ENCODE measurements at regions not wholly inside any gene's neighbourhood (a gene's known extent, or its start where the extent isn't known, plus 50 kb on each side); places are given as distances from the start of the nearest gene placed in this dataset.

GRCh38 chr2:188869550-188869949 is 104.6 kb upstream of the COL3A1 start:
- Mint-ChIP-seq H3K4me3 (ENCODE audit: low read depth) (no peak overlapping the region), H3K9me3 (ENCODE audit: low read depth) (peaks cover 8% of the 10 kb centered on the region)
- DNase-seq (ENCODE audit: low spot score, unreplicated experiment), result no peak

DNA sequence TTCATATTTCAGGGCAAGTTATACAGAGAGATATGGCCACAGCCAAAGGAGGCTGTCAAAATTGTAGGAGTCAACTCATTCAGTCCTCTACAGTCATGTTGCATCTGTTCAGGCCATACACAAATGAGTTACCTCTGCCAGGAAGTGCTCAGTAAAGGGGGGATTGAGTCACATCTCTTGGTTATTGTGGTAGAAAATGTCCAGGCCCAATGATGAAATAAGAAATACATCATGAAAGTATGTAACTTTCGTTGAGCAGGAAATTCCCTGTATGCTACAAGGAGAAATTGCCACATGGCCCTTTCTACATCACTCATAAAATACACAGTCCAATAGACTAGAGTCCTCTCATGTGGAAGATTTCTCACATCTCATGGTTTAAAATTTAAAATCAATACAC is 103.9 kb upstream of the COL3A1 start:
- no peak for DNase-seq (ENCODE audit: low spot score, unreplicated experiment)
- Mint-ChIP-seq H3K9me3 (ENCODE audit: low read depth) (peaks cover 8% of the 10 kb centered on the region), H3K36me3 (ENCODE audit: insufficient read depth) (no peaks in the 10 kb centered on the region), H3K4me3 (ENCODE audit: low read depth) (no peak overlapping the region), H3K4me1 (ENCODE audit: low read depth) (no peaks in the 10 kb centered on the region), H3K27me3 (no peaks in the 10 kb centered on the region), H3K27ac (no peak overlapping the region)
- TF ChIP-seq, protein P1, sequence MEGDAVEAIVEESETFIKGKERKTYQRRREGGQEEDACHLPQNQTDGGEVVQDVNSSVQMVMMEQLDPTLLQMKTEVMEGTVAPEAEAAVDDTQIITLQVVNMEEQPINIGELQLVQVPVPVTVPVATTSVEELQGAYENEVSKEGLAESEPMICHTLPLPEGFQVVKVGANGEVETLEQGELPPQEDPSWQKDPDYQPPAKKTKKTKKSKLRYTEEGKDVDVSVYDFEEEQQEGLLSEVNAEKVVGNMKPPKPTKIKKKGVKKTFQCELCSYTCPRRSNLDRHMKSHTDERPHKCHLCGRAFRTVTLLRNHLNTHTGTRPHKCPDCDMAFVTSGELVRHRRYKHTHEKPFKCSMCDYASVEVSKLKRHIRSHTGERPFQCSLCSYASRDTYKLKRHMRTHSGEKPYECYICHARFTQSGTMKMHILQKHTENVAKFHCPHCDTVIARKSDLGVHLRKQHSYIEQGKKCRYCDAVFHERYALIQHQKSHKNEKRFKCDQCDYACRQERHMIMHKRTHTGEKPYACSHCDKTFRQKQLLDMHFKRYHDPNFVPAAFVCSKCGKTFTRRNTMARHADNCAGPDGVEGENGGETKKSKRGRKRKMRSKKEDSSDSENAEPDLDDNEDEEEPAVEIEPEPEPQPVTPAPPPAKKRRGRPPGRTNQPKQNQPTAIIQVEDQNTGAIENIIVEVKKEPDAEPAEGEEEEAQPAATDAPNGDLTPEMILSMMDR (IDR thresholded peaks at IDR 0.05; ENCODE audit: unreplicated experiment), result no peak

More at GRCh38 chr2:188869550-188869949, 104.6 kb upstream of the COL3A1 start:
- Mint-ChIP-seq H3K27me3 (no peaks in the 10 kb centered on the region), H3K36me3 (ENCODE audit: insufficient read depth) (no peaks in the 10 kb centered on the region), H3K4me1 (ENCODE audit: low read depth) (no peaks in the 10 kb centered on the region), H3K27ac (no peak overlapping the region)
- TF ChIP-seq, protein P1 (IDR thresholded peaks at IDR 0.05; ENCODE audit: unreplicated experiment), result no peak

DNA sequence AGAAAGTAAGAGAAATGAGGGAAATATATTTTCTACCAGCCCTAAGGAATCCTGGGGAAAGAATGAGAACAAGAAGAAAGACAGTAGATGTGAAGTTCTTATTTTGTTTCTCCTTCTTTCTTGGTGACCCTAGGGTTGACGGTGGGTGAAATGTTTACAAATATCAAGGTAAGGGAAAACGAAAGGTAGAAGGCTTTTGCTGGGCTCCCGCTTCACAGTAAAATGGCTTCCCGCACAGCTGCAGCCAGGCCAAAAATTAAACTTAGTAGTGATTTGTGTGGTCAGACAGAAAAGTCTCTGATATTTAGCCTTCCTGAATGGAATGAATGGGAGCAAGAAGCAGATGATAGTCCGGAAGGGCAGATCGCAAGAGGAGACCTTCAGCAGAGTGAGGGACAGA is 99.1 kb upstream of the COL3A1 start:
- no peak for DNase-seq (ENCODE audit: low spot score, unreplicated experiment)
- H3K27me3 Mint-ChIP-seq, result no peaks in the 10 kb centered on the region
- H3K9me3 Mint-ChIP-seq (ENCODE audit: low read depth), result no peaks in the 10 kb centered on the region
- no peaks in the 10 kb centered on the region for H3K4me1 Mint-ChIP-seq (ENCODE audit: low read depth)
- no peak overlapping the region for H3K4me3 Mint-ChIP-seq (ENCODE audit: low read depth)
- H3K27ac Mint-ChIP-seq, result peak overlapping the region; percentile 6
- TF ChIP-seq, protein P1 (IDR thresholded peaks at IDR 0.05; ENCODE audit: unreplicated experiment), result no peak
- no peaks in the 10 kb centered on the region for H3K36me3 Mint-ChIP-seq (ENCODE audit: insufficient read depth)

DNA sequence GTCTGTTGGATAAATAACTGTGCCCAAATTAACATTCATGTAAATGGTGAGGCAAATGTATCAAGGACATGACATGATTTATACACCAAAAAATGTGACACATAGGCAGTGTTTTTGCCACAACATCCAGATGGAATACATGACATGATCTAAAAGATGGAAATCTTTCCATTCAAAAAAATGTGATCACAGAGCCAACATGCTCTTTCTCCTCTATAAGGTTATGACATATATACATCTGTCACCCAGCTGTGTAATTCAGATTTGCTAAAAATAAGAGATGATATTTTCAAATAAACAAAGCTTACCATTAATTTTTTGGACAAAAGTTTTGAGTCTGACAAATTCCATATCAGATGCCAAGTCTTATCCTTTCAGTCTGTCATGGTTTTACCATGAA is 95.5 kb upstream of the COL3A1 start:
- TF ChIP-seq, protein P1 (IDR thresholded peaks at IDR 0.05; ENCODE audit: unreplicated experiment), result no peak
- Mint-ChIP-seq H3K4me1 (ENCODE audit: low read depth) (no peaks in the 10 kb centered on the region), H3K36me3 (ENCODE audit: insufficient read depth) (no peaks in the 10 kb centered on the region), H3K4me3 (ENCODE audit: low read depth) (no peak overlapping the region), H3K27me3 (no peaks in the 10 kb centered on the region), H3K9me3 (ENCODE audit: low read depth) (no peaks in the 10 kb centered on the region), H3K27ac (no peak overlapping the region)
- no peak for DNase-seq (ENCODE audit: low spot score, unreplicated experiment)

- no peaks in the 10 kb centered on the region for H3K27me3 Mint-ChIP-seq
- no peak for DNase-seq (ENCODE audit: low spot score, unreplicated experiment)
- no peak overlapping the region for H3K4me3 Mint-ChIP-seq (ENCODE audit: low read depth)
- H3K27ac Mint-ChIP-seq, result no peak overlapping the region
- TF ChIP-seq, protein P1 (IDR thresholded peaks at IDR 0.05; ENCODE audit: unreplicated experiment), result no peak
- H3K9me3 Mint-ChIP-seq (ENCODE audit: low read depth), result no peaks in the 10 kb centered on the region
- no peaks in the 10 kb centered on the region for H3K4me1 Mint-ChIP-seq (ENCODE audit: low read depth)
- no peaks in the 10 kb centered on the region for H3K36me3 Mint-ChIP-seq (ENCODE audit: insufficient read depth)
These were observed 93.4 kb upstream of the COL3A1 start for GRCh38 chr2:188880740-188881139.

All from progenitor cell of endocrine pancreas (in vitro differentiated cells).